Suppressor macrophage (primary cell): ENCODE measurements at regions not wholly inside any gene's neighbourhood (a gene's known extent, or its start where the extent isn't known, plus 50 kb on each side); places are given as distances from the start of the nearest gene placed in this dataset.
"Not testable (repeated sequence)": the region's sequence is repeated elsewhere in the genome, so short reads cannot be mapped to it uniquely, and the experiment has no call there.

Experiments used
- DNase-seq, 4 experiments: peaks; one replicate each; pipeline ENCODE4 v3.0.0-alpha.2; 2020 to 2022

DNA sequence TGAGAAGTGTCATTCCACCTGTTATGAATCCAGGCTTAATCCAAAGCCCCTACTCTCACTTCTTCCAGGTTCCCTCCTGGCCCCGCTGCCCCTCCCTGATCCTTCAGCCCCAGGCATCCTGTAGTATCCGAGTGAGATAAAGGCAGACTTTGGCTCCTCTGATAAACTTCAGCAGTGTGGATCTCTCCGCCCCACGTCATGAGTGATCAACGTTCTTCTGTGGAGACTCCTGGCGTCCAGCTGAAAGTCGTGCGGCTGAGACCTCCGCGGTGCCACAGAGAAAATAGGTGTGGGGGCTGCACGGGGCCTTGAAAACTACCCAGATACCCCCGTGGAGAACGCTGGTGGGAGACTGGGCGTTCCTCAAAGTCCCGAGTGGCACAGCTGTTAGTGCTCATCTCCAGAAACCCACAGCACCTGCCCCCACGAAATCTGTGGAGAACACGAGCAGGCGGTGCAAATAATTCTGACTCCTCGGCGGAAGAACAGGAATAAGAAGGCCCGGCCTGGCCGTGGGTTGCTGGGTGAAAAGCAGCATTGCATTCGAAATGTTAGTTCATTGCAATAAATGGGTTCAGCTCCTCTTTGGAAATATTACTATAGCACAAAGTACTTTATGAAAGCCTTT lies 180.0 kb upstream of the RGS6 start:
- no peak for DNase-seq

DNA sequence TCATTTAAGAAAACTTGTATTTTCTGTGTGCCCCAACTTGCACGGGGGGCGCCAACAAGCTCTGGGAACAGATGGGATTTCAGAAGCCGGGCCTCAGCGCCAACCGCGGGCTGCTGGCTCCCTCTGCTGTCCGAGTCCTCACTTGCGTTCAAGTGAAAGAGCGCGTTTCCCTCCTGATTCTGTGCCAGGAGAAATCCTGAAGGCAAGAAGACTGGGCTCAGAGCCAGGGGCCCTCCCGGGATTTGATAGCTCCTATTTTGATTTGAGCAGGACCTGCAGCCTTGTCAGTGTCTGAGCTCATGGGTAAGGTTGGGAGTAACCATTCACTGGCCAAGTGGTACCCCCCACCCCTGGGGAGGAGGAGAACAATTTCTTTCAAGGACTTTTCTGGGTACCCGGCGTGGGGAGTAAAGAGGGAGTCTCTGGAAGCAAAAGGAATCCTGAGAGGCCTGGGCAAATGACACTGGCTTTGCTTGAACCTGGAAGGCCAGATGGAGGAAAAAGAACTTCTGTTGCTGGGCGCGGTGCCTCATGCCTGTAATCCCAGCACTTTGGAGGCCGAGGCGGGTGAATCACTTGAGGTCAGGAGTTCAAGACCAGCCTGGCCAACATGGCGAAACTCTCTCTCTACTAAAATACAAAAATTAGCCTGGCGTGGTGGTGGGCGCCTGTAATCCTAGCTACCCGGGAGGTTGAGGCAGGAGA lies 179.0 kb upstream of the RGS6 start:
- peak; percentile 75 to 88 (median 83) for DNase-seq

DNA sequence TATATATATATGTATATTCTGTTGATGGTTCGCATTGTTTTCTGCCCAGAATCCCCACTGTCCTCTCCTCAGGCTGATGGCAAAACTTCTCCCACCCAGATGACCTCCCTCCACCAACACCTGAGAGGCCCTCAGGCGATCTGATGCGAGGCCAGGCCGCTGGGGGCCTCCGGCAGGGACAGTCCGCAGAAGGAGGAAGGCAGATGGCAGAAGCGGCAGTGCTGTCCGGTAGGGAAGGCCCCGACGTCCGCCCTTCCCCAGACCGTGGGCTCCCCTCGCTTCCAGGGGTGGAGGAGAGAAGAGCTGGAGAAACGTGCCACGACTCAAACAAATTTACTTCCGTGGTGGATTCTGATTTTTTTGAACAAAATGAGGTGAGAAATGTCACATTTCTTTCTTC lies 178.3 kb upstream of the RGS6 start:
- DNase-seq: no peak

DNA sequence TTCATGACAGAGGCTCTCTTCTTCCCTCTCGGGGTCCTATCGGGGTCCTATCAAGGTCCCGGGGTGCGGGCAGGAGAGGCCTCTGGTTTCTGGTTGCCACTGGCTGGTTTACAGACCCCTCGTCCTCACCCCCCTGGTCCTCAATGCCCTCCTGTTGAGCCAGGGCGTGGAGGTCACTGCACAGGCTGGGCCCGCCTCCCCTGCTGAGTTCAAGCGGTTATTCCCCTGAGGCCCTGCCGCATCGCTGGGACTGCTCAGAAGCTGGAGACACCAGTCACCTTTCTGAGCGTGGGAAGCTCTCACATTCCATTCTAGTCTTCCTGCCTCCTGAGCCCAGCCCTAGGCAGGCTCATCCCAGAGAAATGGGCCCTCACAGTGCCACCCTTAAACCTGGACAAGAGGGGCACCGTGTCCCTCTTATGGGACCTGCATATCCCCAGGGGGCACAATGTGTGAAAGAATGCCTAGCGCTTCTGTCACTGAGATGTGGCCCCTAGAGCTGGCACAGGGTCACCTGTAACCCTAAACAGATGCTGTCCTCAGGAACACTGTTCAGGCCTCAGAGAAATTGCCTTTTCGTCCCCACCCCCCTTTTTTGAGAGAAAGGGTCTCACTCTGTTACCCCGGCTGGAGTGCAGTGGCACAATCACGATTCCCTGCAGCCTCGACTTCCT lies 177.7 kb upstream of the RGS6 start:
- DNase-seq: no peak

DNA sequence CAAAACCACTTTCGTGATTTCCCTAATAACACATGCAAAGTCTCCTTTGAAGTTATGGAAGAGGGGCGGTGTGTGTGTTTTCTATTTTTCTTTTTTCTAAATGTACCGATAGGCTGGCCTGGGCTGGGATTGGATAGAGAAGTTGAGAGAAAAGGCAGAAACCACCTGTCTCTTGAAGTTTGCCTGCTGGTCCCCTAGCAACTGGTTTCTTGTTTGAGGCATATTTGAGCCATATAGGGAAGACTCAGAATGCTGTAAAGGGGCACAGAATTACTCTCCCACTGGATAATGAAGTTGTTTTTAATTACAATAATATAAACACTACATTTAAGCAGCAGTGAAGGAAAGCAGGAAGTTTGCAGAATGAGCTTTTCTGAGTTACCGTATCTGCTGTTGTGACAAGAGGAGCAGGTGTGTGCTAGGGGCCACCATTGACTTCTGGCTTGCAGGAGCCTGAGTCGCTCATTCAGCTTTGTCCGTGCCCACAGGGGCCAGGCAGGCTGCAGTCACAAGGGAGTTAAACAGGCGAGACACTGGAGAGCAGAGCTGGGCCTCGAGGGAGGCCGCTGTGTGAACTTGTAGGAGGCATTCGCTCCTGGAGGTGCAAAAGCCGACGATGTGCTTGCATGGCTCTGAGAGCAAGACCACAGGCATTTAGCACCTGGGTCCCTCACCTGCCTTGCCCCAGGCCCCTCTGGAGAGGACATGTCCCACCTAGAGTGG lies 173.8 kb upstream of the RGS6 start:
- no peak for DNase-seq

DNA sequence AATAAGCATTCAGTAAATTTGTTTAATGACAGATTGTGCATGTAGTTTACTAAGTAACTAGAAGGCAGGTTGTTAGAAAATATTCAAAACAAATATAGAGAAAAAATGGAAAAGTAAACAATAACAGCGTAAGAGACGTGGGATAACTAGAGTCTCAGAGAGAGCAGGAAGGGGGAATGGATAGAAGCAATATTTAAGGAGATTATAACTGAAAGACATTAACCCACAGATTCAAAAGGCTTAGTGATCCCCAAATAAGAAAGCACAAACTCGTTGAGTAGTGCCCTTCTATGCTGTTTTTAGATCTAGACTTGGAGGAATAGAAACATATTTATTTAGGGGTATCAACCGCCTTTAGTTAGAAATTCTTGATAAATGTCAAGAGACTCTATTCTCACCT lies 169.7 kb upstream of the RGS6 start:
- no peak for DNase-seq

DNA sequence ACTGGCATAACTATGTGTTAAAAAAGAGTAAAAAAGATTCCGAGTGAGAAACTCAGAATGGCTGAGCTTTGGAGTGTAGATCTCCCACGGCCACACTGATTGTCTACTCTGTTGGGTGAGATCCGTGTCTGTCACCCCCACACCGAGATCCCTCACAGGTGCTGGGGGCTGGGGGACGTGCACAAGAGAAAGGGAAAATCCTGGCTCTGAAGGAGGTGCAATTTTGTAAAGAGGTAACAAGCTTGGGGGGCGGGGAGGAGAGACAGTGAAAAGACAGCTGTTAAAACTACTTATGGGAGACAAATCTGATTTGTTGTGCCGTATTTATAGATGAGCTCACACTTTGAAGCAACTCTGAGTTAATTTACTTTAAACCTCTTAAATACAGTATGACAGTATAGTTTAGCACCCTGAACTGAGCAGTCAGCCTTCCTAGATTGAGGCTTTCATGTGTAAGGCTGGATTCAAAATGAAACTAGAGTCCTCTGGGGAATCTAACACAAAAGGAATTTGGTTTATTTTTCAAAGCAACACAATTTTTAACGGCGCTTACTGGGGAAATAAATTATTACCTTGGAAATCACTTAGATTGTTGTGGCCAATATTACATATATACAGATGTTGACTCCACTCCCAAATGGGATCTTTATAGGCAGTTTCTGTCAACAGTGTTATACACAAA lies 167.4 kb upstream of the RGS6 start:
- DNase-seq: no peak

DNA sequence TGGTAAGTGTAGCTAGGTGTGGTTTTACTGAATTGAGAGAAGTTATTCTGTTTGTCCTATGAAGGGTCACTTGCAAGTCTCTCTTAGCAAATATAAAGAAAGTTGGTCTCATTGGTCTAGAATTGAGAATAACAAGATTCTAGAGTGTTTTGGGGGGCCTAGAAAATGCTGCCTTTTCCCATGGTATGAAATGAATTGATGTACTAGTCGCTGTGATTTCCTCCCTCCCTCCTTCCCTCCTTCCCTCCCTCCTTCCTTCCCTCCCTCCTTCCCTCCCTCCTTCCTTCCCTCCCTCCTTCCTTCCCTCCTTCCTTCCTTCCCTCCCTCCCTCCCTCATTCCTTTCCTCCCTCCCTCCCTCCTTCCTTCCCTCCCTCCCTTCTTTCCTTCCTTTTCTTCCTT lies 166.7 kb upstream of the RGS6 start:
- DNase-seq: no peak

DNA sequence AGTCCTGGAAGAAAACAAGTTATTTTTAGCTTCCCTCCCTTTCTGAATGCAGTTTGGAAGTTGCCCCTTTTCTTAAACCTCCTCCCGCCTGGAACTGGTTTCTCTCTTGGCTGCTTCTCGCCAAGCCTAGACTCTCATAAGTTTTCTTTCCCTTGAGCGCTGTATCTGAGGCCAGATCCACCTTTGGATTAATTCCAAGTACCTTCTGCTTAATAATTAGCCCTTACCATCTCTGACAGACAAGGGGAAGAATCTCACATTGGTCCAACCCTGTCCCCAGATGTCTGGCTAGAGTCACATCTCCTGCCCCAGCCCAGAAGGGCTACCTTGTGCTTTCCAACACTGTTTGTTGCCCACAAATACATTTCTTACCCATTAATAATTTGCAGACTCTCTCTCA lies 161.8 kb upstream of the RGS6 start:
- no peak for DNase-seq

DNA sequence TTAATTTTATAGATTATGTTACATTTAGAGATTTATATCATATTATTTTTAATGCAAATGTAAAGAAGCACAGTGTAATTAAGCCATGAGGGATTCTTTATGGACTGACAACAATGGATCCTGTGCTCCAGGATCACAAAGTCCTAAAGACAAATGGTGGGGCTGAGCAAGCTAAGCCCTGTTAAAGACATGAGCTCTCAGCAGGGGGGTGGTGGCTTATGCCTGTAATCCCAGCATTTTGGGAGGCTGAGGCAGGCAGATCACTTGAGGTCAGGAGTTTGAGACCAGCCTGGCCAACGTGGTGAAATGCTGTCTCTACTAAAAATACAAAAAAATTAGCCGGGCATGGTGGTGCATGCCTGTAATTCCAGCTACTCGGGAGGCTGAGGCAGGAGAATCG lies 160.8 kb upstream of the RGS6 start:
- not testable (repeated sequence) for DNase-seq

DNA sequence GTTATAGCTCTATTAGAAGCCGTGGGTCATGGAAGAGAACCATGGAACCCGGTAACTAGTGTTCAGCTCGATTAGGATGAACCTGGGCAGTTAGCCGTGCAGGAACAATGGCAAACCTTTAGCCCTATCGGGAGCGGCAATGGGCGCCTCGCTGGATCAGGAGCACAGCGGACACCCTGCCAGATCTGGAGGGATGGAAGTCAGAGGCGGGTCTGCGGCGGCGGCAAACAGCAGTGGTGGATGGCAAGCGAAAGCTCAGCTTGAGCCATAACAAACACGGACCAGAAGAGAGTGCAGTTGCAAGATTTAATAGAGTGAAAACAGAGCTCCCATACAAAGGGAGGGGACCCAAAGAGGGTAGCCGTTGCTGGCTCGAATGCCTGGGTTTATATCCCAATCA lies 160.2 kb upstream of the RGS6 start:
- DNase-seq: not testable (repeated sequence)

DNA sequence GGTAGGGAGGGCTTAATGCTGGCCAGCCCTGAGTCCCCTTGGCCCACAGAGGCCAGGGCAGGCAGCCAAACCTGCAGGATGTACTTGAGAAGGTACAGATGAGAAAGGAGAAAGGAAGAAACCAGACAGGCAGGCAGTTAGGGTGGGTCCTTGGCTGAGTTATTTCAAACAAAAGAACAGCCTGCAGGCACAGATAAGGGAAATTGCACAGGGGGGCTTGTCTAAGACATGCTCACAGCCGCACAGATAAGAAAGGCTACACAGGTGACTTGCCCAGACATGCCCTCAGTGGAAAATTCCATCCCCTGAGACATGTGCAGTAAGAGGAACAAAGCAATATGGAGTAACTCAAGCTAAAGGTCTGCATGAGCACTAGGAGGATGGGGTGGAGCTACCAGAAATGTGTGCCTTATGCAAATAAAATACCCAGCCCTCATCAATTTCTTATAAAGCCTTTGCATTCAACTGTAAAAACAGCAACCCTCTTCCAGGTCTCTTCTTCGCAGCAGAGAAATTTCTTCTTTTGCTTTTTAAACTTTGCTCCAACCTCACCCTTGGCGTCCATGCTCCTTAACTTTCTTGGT lies 158.2 kb upstream of the RGS6 start:
- DNase-seq: no peak

DNA sequence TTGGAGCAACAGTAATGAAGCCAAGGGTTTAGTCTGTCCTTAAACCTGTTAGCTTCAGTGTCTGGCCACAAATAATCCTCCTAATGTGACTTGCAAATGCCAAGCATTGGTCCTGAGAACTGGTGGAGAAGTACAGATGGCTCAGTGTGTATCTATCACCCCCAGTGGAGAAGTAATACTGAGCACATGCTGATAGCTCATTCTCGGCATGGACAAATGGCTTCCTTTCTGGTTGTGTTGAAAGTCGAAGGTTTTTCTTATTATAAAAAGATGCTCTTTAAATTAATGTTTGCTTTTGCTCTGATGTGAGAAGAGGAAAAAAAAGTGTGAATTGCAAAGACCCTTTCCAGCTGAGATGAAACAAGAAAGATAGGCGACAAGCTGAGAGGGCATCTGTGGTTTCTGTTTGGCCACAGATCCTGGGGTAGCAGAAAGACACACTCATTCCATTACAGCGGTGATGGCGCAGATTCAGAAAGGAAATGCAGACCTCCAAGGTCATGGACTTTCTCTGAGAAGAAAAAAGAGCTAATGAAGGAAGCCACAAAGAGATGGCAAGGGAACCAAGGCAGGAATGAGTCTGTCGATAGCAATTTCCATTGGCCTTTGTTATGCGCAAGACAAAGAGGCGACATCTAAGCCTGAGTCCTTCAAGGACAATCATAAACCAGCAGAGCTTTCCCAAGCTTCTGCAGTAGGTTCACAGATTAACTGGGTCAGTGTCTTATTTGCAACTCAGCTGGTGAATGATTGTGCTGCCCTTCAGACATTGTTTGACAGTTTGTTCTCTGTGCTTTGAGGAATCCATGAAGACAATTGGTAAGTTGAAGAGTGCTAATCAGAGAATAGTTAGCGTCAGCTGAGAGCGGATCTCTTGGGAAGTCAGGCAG lies 155.5 kb upstream of the RGS6 start:
- DNase-seq: no peak

DNA sequence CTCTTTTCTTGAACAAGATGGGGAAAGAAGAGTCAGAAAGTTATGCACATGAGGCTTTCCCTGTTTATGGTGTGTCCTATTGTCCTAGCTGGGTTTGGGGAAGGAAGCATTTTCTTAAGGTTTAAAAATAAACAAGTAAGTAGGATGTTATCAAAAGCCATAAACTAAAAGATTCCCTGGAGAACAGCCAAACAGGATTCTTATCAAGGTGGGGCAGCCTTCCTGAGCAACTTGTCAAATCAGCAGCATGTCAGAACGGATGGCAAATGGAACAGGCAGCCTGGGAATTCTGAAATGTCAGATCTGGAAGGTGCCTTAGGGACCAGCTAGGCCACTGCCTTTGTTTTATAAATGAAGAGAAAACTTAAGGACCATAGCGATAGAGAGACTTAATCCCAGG lies 152.2 kb upstream of the RGS6 start:
- no peak for DNase-seq

DNA sequence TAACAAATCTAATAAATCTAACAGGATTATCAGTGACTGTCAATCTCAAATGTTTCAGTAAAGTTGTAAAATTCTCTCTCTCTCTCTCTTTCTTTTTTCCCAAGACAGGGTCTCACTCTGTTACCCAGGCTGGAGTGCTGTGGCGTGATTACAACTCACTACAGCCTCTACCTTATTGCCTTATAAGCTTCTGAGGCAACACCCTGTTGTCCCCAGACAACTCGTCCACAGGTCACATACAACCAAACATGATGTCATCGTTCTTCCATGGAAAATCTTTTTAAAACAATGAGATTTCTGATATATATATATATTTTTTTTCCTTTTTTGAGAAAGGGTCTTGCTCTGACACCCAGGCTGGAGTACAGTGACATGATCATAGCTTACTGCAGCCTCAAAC lies 151.4 kb upstream of the RGS6 start:
- DNase-seq: no peak

DNA sequence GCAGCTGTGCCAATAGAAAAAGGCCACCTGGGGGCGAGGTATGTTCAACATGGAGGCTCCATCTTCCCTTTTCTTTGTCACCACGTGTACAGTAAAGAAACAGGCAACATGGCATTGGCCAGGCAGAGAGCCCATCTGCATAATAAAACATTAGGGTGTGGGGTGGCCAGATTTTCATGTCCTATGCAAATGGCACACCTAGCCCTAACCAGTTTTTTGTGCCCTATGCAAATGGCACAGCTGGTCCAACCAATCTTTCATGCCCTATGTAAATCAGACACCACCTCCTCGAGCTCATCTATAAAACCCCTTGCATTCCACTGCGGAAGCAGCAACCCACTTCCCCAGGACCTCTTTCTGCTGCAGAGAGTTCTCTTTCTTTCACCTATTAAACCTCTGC lies 149.1 kb upstream of the RGS6 start:
- no peak for DNase-seq

DNA sequence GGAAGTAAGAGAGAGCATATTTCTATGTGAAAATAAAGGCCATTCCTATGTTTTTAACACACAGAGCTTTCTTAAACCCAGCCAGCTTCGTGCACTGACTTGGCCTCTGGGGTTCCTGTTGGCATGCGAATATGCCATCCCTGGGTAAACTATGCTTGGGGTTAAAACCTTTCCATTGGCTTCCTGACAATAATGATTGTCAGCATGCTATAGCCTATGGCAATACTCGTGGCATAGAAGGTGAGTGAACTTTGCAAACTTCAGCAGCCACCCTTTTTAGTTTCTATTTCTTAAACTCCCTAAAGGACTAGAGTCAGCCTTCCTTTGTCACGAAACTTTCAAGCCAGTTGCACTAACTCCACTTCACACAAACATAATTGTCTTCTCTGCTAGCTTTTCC lies 148.4 kb upstream of the RGS6 start:
- no peak for DNase-seq

DNA sequence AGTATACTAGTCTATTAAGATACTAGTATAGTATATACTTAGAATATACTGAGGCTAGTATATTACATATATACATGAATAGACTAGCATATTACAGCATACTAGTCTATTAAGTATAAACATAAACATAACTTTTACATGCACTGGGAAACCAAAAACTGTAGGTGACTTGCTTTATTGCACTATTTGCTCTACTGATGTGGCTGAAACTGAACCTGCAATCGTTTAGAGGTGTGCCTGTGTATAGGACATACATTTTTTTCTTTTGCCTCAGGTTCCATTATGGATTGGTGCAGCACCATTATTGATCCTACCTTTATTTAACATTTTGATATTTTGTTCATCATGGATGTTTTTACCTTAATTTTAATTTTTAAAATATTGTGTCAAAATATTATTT lies 143.2 kb upstream of the RGS6 start:
- no peak for DNase-seq

DNA sequence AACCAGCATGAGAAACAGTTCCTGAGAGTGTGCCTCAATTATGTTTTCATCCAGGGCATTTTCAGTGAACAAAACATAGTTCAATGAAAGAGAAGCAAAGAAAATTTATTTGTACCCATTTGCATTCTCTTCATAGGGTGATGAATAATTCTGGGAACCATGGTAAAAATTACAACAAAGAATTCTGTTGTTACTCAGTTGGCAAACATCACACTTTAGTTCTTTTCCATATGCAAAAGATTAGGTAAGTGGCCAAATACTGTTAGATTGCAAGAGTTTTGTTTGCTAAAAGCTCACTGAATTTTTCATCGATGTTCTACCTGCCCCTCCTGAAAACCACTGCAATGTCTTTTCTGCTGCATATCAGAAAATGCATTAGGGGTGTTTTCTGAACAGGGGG lies 132.4 kb upstream of the RGS6 start:
- no peak for DNase-seq

DNA sequence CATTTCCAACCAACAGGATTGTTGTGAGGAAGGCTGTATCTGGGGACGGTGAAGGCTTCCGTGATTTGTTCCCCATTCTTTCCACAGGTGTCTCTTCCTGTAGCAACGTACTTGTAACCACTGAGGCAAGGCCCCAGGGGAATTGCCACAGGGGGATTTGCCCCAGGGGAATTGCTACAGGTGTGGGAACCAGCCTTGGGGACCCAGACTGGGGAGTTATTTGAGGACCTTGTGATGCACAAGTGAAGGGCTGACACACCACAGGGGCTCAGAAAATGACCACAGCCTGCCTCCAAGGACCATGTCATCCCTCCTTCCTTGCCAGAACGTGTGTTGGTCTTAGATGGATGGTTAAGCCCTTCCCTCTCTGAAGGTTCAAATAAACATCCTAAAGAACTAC lies 131.4 kb upstream of the RGS6 start:
- no peak for DNase-seq

DNA sequence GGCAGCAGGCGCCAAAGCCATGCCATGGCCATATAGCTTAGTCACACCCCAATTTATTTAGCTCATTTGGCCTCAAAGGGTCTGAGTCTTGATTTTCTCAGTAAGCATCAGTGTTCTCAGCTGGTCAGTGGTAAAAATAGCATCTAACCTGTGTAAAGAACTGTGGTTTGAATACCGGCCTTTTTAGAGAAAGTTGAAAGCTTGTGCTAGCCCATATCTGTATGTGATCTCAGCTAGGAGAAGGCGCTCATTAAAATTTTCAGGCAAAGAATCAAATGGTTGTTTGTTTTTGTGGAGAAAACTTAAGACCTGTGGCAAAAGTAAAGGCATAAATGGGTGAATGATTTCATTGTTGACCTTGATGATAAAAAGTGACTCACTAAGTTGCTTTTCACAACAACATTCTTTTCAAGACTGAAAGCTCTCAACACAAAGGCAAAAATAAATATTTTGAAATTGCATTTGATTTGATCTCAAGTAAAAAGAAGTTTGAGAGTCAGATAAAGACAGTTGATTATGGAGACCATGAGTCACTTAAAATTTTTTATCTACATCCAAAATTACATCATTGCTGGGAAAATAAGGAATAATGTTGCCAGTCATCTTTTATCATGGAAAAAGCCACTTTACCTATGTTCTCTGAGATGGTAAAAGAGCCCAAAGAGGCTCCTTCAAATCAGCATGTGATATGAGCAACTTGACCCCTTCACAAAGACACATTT lies 128.5 kb upstream of the RGS6 start:
- DNase-seq: no peak
